Fibroblast of lung (primary cell): ENCODE measurements at regions not wholly inside any gene's neighbourhood (a gene's known extent, or its start where the extent isn't known, plus 50 kb on each side); places are given as distances from the start of the nearest gene placed in this dataset.
"Not testable (repeated sequence)": the region's sequence is repeated elsewhere in the genome, so short reads cannot be mapped to it uniquely, and the experiment has no call there.

Source experiments
- DNase-seq, 2 donors: peaks; one replicate each; pipeline versions ENCODE4 v3.0.0 to v3.0.0-alpha.2; 2010; ENCODE audit warnings: low read depth in 2 of 2
- H2AFZ ChIP-seq: 2 replicates; pipeline ENCODE4 v1.5.1; 2012; ENCODE audit warnings: low read length, control low read depth, inconsistent platforms
- H3K27ac ChIP-seq: 2 replicates; pipeline ENCODE4 v1.5.1; 2011; ENCODE audit warnings: low read length, control low read depth; ENCODE audit not compliant: insufficient read depth
- H3K27me3 ChIP-seq: 2 replicates; pipeline ENCODE4 v1.5.1; 2011; ENCODE audit warnings: mild to moderate bottlenecking, low read length; ENCODE audit not compliant: control insufficient read depth, insufficient read depth
- H3K36me3 ChIP-seq: 2 replicates; pipeline ENCODE4 v1.5.1; 2011; ENCODE audit warnings: low read length; ENCODE audit not compliant: control insufficient read depth, insufficient read depth
- H3K4me1 ChIP-seq: 2 replicates; pipeline ENCODE4 v1.5.1; 2011; ENCODE audit warnings: low read length; ENCODE audit not compliant: control insufficient read depth, insufficient read depth; ENCODE audit errors: extremely low read depth
- H3K4me2 ChIP-seq: 2 replicates; pipeline ENCODE4 v1.5.1; 2011; ENCODE audit warnings: low read length, control low read depth; ENCODE audit not compliant: insufficient read depth; ENCODE audit errors: extremely low read depth
- H3K4me3 ChIP-seq, 4 experiments: fragments of 200-600 bp in 1 of 4; sonication (generic) in 1 of 4; replicated peaks in 1 of 4; 2 replicates each; pipeline ENCODE4 v1.5.1; 2011 to 2016; ENCODE audit warnings: low read length in 4 of 4, low read depth in 3 of 4, mild to moderate bottlenecking in 3 of 4, control low read depth in 2 of 4, inconsistent platforms in 1 of 4, mixed read lengths in 1 of 4; ENCODE audit not compliant: insufficient read depth in 1 of 4; ENCODE audit errors: control extremely low read depth in 1 of 4
- H3K79me2 ChIP-seq: 2 replicates; pipeline ENCODE4 v1.5.1; 2012; ENCODE audit warnings: mild to moderate bottlenecking, low read length, inconsistent platforms; ENCODE audit not compliant: control insufficient read depth, insufficient read depth
- H3K9ac ChIP-seq: 2 replicates; pipeline ENCODE4 v1.5.1; 2011; ENCODE audit warnings: mild to moderate bottlenecking, low read length, control low read depth; ENCODE audit not compliant: insufficient read depth
- H3K9me3 ChIP-seq: 2 replicates; pipeline ENCODE4 v1.5.1; 2012; ENCODE audit warnings: low read depth, low read length; ENCODE audit not compliant: control insufficient read depth, insufficient read depth
- H4K20me1 ChIP-seq: 2 replicates; pipeline ENCODE4 v1.5.1; 2011; ENCODE audit warnings: low read length; ENCODE audit not compliant: control insufficient read depth, insufficient read depth; ENCODE audit errors: extremely low read depth
- CTCF ChIP-seq, 2 donors: IDR thresholded peaks in 1 of 2; conservative IDR thresholded peaks in 1 of 2; 1 replicate in 1 of 2; 2 replicates in 1 of 2; pipeline ENCODE4 v1.5.1; 2011 to 2012; ENCODE audit warnings: low read length in 2 of 2, control low read depth in 1 of 2, inconsistent platforms in 1 of 2, low read depth in 1 of 2, mild to moderate bottlenecking in 1 of 2
- EZH2 ChIP-seq: IDR thresholded peaks from 2 replicates; pipeline ENCODE4 v1.5.1; 2012; ENCODE audit warnings: low read length, control low read depth, mild to moderate bottlenecking; ENCODE audit errors: missing control alignments

GRCh38 chr6:80991316-80991715, 761.2 kb downstream of the TENT5A start:
- no peak overlapping the region for H3K4me3 ChIP-seq
- no peaks in the 10 kb centered on the region for H3K27me3 ChIP-seq
- H3K79me2 ChIP-seq, result no peaks in the 10 kb centered on the region
- H3K27ac ChIP-seq, result no peak overlapping the region
- no peaks in the 10 kb centered on the region for H3K9me3 ChIP-seq
- TF ChIP-seq EZH2 (no peak), CTCF (conservative IDR thresholded peaks at IDR 0.05 in 1 of 2, IDR thresholded peaks at IDR 0.05 in 1 of 2; ENCODE audit: low read depth in 1 of 2, low read length in 2 of 2) (no peak)
- no peak overlapping the region for H3K4me2 ChIP-seq
- H3K36me3 ChIP-seq, result no peaks in the 10 kb centered on the region
- H3K9ac ChIP-seq, result no peak overlapping the region
- no peak overlapping the region for H2AFZ ChIP-seq
- DNase-seq, result no peak
- no peaks in the 10 kb centered on the region for H3K4me1 ChIP-seq
- H4K20me1 ChIP-seq, result no peaks in the 10 kb centered on the region

GRCh38 chr6:80988892-80989291, 763.6 kb downstream of the TENT5A start:
- Histone ChIP-seq H3K9ac (no peak overlapping the region), H3K4me2 (no peak overlapping the region), H3K27ac (no peak overlapping the region), H3K36me3 (no peaks in the 10 kb centered on the region), H3K79me2 (no peaks in the 10 kb centered on the region), H3K27me3 (no peaks in the 10 kb centered on the region), H3K4me3 (no peak overlapping the region), H2AFZ (no peak overlapping the region), H3K9me3 (no peaks in the 10 kb centered on the region), H3K4me1 (no peaks in the 10 kb centered on the region), H4K20me1 (no peaks in the 10 kb centered on the region)
- DNase-seq, result no peak
- no peak for TF ChIP-seq EZH2
- no peak for TF ChIP-seq CTCF (conservative IDR thresholded peaks at IDR 0.05 in 1 of 2, IDR thresholded peaks at IDR 0.05 in 1 of 2; ENCODE audit: low read depth in 1 of 2, low read length in 2 of 2)

GRCh38 chr6:80988286-80988685, 764.2 kb downstream of the TENT5A start:
- no peaks in the 10 kb centered on the region for H4K20me1 ChIP-seq
- H3K9ac ChIP-seq, result no peak overlapping the region
- H3K27me3 ChIP-seq, result no peaks in the 10 kb centered on the region
- no peaks in the 10 kb centered on the region for H3K9me3 ChIP-seq
- TF ChIP-seq CTCF (conservative IDR thresholded peaks at IDR 0.05 in 1 of 2, IDR thresholded peaks at IDR 0.05 in 1 of 2; ENCODE audit: low read depth in 1 of 2, low read length in 2 of 2) (no peak), EZH2 (no peak)
- no peaks in the 10 kb centered on the region for H3K36me3 ChIP-seq
- no peak overlapping the region for H3K4me3 ChIP-seq
- no peak overlapping the region for H2AFZ ChIP-seq
- no peaks in the 10 kb centered on the region for H3K4me1 ChIP-seq
- no peak overlapping the region for H3K27ac ChIP-seq
- no peak for DNase-seq
- no peak overlapping the region for H3K4me2 ChIP-seq
- H3K79me2 ChIP-seq, result no peaks in the 10 kb centered on the region

GRCh38 chr6:80981226-80981625, 771.3 kb downstream of the TENT5A start:
- H3K9ac ChIP-seq, H3K27ac ChIP-seq, H4K20me1 ChIP-seq, H3K4me3 ChIP-seq, H2AFZ ChIP-seq, H3K4me1 ChIP-seq, H3K9me3 ChIP-seq, DNase-seq, H3K79me2 ChIP-seq, H3K4me2 ChIP-seq, H3K36me3 ChIP-seq, H3K27me3 ChIP-seq: not testable (repeated sequence)
